ENCODE measurements at regions not wholly inside any gene's neighbourhood (a gene's known extent, or its start where the extent isn't known, plus 50 kb on each side); places are given as distances from the start of the nearest gene placed in this dataset.

GRCh38 chr1:221137666-221138065 lies 258.4 kb downstream of the HLX start:
- TF ChIP-seq, protein P1, sequence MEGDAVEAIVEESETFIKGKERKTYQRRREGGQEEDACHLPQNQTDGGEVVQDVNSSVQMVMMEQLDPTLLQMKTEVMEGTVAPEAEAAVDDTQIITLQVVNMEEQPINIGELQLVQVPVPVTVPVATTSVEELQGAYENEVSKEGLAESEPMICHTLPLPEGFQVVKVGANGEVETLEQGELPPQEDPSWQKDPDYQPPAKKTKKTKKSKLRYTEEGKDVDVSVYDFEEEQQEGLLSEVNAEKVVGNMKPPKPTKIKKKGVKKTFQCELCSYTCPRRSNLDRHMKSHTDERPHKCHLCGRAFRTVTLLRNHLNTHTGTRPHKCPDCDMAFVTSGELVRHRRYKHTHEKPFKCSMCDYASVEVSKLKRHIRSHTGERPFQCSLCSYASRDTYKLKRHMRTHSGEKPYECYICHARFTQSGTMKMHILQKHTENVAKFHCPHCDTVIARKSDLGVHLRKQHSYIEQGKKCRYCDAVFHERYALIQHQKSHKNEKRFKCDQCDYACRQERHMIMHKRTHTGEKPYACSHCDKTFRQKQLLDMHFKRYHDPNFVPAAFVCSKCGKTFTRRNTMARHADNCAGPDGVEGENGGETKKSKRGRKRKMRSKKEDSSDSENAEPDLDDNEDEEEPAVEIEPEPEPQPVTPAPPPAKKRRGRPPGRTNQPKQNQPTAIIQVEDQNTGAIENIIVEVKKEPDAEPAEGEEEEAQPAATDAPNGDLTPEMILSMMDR (conservative IDR thresholded peaks at IDR 0.05), result no peak
- no peak for TF ChIP-seq ZFX (IDR thresholded peaks at IDR 0.05)
